Sciatic nerve (tissue), 2 donors: ENCODE measurements at regions not wholly inside any gene's neighbourhood (a gene's known extent, or its start where the extent isn't known, plus 50 kb on each side); places are given as distances from the start of the nearest gene placed in this dataset.

Experiments
- ATAC-seq: fragments of 200-7000 bp; cut with Tn5 transposase; one replicate; pipeline ENCODE4 v1.9.1; 2020; ENCODE audit warnings: mild to moderate bottlenecking, moderate library complexity
- DNase-seq: peaks from one replicate; pipeline ENCODE4 v3.0.0-alpha.2; 2020; ENCODE audit warnings: low spot score
- intact Hi-C: fragments of 100-400 bp; cut with DNase I; formaldehyde crosslinking; loops from one replicate; pipeline ENCODE4 v1.14.2; 2022
- donor health status: DM: no; HTN: no; CAD: no.
- donor health status: DM: no; HTN: no; CAD: no.

DNA sequence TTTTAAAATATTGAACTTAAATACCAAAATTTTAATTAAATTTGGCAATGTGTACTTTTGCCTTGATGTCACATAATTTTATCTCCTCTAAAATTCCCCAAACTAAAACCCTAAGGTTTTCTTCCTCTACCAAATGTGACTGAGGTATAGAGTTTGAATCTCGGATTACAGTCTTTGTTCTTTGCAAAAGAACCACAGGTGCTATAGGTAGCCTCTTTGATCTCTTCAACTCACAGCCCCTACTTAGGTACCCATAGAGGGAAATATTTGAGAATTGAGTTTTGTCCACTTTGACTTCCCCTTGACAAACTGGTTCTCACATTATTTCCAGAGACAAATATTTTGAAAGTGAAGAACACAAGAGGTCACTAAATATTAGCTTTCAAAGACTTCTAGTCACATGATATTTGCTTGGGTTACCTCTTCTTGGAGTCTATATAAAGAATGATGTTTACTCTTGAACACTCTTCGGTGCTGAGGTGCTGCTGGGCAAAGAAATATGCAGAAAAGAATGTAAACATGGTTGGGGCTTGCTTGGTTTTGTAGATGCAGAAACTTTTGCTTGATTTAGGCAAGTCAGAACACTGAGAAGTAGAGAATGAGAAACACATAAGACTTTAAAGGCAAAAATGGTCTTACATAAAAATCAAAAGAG lies 120.8 kb upstream of the MCTP2 start:
- ATAC-seq = no peak
- intact Hi-C loops = no loop called here

DNA sequence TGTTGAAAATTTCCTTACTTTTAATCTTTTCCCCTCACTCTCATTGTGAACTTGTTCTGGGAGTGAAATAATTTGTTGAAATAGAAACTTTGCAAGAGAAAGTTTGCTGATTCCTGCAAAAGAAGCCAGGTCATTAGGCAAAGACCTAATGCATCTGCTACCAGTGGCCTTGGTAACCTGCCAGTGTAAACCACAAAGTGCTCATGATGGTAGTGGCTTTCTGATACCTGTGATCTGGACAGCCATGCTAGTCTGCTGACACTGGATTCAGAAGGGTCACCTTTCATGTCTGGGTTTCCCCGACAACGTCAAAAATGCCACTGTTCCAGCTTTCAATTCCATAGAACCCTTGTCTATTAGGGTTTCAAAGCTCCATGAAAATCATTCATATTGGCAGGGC lies 123.7 kb upstream of the MCTP2 start:
- no peak for ATAC-seq

More for the DNA sequence above, 120.8 kb upstream of the MCTP2 start:
- no peak for DNase-seq

DNA sequence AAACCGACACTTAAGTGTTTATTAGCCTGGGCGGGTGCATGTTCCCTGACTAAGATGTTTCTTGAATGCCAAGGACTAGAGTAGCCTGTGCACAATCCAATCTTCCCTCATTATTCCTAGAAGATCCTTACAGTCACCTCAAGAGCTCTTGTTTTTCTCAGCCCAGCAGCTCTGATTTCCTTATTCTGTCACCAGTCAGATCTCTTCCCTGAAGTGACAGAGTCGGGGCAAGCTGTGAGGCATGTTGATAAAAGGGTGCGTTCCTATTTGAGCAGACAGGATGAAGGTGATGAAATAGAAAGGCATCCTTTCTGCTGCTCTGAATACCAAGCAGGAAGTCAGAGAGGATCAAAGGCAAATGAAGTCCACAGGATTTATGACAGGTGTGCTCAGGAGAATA lies 125.6 kb upstream of the MCTP2 start:
- DNase-seq (no peak), ATAC-seq (no peak)
- intact Hi-C loops = no loop called here

More for the DNA sequence above, 123.7 kb upstream of the MCTP2 start:
- intact Hi-C loops = no loop called here
- DNase-seq = no peak

DNA sequence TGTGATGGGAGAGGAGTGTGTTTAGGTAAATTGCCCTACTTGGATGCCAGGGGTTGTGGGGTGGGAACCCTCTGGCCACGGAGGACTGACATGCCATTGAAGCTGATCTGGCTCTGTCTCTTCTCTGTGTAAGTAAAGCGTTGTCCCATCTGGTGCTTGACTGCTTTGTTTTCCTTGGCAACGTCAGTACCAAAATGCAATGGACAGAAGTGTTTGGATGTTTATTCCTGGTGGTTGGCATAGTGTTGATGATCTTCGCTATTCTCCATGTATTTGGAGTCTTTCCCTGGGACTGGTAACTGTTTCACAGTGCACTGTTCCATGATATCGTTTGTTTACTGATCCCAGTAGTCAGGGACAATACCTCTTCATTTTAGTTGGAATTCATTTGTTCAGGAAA lies 130.5 kb upstream of the MCTP2 start:
- ATAC-seq (no peak), DNase-seq (no peak)
- intact Hi-C loops = no loop called here

GRCh38 chr15:94099574-94099960 lies 131.8 kb upstream of the MCTP2 start:
- ATAC-seq = no peak
- intact Hi-C loops = loop anchor here (5.0 kb wide), 1 partner anchor 933 kb away; no protein-coding TSS in a partner anchor
- DNase-seq = no peak

- no peak for DNase-seq
- intact Hi-C loops = loop anchor here (5.0 kb wide), 1 partner anchor 933 kb away; no protein-coding TSS in a partner anchor
- ATAC-seq = no peak
Measured at GRCh38 chr15:94098921-94099573, 132.3 kb upstream of the MCTP2 start.

DNA sequence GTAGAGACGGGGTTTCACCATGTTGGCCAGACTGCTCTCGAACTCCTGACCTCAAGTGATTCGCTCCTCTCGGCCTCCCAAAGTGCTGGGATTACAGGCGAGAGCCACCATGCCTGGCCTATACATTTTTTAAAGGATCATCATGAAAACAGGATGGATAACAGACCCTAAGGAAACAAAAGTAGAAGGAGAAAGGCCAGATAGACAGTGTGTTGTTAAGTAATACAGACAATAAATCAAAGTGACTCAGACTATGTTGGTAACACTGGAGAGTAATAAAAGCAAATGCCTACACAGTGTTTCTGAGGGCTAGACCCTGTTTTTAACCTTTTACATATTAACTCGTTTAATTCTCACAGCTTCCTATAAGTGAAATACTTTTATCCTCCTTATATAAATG lies 133.8 kb upstream of the MCTP2 start:
- no peak for ATAC-seq
- intact Hi-C loops = loop anchor here (5.0 kb wide), 1 partner anchor 935 kb away; no protein-coding TSS in a partner anchor
- no peak for DNase-seq

- DNase-seq (no peak), ATAC-seq (no peak)
- intact Hi-C loops = no loop called here
Measured at GRCh38 chr15:94094310-94094709, 137.1 kb upstream of the MCTP2 start.

DNA sequence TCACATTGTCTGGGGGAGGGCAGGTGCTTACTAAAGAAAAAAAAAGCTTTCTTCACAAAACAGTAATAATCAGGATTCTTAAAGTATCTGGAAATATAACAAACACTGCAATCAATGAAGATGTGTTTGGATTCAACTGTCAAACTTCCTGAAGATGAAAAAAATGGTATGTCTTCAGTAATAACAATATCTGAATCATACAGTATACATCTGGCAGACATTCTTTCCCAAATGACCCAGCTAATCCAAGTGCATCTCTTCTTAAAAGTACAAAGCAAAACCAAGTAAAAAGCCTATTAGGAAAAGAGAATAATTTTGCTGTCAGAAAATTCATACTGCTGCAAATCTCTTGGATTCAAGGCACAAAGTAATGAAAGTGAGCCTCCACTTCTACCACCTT lies 145.0 kb upstream of the MCTP2 start:
- no peak for ATAC-seq
- intact Hi-C loops = no loop called here
- no peak for DNase-seq

- ATAC-seq = peak; percentile 76
- intact Hi-C loops = no loop called here
- no peak for DNase-seq
Measured at GRCh38 chr15:94083467-94084052, 147.8 kb upstream of the MCTP2 start.

- intact Hi-C loops = no loop called here
- ATAC-seq = no peak
- no peak for DNase-seq
Measured at GRCh38 chr15:94081829-94082228, 149.5 kb upstream of the MCTP2 start.

DNA sequence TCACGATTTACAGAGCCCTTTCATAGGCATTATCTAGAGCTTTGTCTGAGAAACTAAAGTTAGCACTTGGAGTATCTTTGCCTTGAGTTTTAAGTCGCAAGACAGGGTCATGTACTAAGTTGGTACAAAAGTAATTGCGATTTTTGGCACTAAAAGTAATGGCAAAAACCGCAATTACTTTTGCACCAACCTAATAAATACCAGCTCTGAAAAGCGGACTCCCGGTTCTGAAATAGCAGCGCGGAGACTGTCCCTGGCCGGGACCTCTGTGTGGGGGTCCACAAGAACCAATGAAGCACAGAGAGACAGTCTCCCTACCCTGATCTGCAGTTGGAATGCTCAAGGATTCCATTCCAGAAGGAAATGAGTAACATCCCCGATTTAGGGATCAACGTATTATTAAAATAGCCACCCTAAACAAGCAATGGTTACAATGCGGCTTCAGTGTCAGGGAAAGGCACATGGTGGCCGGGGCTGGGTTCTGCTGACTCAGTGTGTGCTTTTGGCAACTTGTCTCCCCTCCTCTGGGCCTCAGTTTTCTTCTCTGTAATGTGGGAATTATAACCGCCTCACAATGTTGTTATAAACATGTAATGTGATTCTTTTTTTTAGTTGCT lies 150.3 kb upstream of the MCTP2 start:
- intact Hi-C loops = no loop called here
- ATAC-seq (no peak), DNase-seq (no peak)

DNA sequence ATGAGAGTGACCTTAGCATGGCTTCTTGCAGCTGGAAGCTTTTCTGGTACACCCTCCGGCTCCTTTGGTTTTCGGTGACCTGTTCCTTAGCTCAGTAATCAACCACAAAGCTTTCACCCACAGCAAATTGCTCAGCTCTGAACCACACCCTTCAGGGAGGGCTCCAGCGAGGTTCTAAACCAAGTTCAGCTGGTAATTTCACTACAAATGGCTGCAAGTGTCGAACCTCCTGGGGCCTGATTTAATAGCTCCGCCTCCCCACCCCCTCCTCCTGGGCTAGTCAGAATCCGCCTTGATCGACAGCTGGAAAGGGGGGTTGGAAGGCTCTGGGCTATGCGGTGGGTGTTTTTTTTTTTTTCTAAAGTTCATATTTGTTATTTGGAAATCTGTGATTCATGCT lies 150.9 kb upstream of the MCTP2 start:
- ATAC-seq = peak; percentile 68
- peak; percentile 79 for DNase-seq
- intact Hi-C loops = no loop called here

GRCh38 chr15:94079968-94080367 lies 151.4 kb upstream of the MCTP2 start:
- intact Hi-C loops = no loop called here
- ATAC-seq = no peak

DNA sequence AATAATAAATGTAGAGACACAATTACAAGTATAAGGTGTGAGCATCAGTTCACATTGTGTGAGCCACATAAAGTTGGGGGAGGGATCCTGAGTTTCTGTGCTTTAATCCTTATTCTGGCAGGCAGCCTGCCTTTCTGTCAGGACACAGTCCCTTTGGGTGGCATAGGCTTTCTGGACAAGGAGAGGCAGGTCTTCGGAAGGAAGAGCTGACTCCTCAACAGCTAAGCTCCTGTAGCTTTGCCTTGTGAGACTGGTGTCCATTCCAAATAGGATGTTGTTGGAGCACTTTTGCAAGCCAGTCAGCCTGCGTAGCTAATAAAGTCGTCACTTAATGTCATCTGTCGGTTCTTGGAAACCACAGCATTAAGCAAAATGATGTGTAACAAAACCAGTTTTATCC lies 151.9 kb upstream of the MCTP2 start:
- intact Hi-C loops = no loop called here
- DNase-seq = no peak
- no peak for ATAC-seq

More at GRCh38 chr15:94079968-94080367, 151.4 kb upstream of the MCTP2 start:
- no peak for DNase-seq

GRCh38 chr15:94077938-94078337 lies 153.4 kb upstream of the MCTP2 start:
- intact Hi-C loops = no loop called here
- DNase-seq = no peak
- no peak for ATAC-seq

- intact Hi-C loops = no loop called here
- ATAC-seq (peak; percentile 96), DNase-seq (peak; percentile 80)
Measured at GRCh38 chr15:94075349-94075748, 156.0 kb upstream of the MCTP2 start.

GRCh38 chr15:94070356-94071295 lies 160.7 kb upstream of the MCTP2 start:
- ATAC-seq = no peak
- no peak for DNase-seq
- intact Hi-C loops = no loop called here

DNA sequence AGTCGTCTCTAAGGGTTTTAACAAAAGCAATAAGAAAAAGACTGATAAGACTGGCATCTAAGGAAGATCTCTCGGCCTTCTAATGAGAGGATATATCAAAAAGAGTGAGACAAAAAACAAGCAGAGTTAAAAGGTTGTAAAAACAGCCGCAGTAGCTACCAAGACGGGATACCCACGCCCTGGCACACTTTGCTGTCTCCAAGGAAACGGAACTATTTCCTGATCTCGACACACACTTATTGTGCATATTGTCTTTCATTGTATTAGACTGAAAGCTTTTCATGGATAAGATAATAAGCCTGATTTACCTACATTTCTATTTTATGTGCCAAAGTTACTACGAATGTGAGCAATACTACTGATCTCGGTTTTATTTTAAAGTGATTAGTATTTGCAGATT lies 161.5 kb upstream of the MCTP2 start:
- intact Hi-C loops = no loop called here
- ATAC-seq = no peak
- DNase-seq = no peak
